ENCODE measurements at regions not wholly inside any gene's neighbourhood (a gene's known extent, or its start where the extent isn't known, plus 50 kb on each side); places are given as distances from the start of the nearest gene placed in this dataset.

DNA sequence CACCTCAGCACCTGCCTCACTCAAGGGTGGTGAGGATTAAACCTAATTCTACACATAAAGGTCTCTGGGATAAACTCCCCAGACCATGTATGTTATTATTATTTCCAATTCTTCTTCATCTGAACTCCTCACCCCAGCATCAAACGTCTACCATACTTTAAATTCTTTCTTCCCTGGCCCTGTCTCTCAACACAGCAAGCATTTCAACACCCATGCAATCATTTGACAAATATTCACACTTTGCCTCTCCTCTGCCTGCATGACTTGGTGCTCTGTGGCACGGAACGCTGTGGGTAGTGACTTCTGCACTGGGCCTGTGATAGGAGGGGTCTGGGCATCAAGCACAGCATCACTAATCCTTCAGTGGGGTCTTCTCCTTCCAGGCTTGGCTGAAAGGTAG is 490.8 kb downstream of the TNS3 start:
- TF ChIP-seq, protein P1, sequence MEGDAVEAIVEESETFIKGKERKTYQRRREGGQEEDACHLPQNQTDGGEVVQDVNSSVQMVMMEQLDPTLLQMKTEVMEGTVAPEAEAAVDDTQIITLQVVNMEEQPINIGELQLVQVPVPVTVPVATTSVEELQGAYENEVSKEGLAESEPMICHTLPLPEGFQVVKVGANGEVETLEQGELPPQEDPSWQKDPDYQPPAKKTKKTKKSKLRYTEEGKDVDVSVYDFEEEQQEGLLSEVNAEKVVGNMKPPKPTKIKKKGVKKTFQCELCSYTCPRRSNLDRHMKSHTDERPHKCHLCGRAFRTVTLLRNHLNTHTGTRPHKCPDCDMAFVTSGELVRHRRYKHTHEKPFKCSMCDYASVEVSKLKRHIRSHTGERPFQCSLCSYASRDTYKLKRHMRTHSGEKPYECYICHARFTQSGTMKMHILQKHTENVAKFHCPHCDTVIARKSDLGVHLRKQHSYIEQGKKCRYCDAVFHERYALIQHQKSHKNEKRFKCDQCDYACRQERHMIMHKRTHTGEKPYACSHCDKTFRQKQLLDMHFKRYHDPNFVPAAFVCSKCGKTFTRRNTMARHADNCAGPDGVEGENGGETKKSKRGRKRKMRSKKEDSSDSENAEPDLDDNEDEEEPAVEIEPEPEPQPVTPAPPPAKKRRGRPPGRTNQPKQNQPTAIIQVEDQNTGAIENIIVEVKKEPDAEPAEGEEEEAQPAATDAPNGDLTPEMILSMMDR (IDR thresholded peaks at IDR 0.05) = no peak
- no peak for TF ChIP-seq EZH2 (IDR thresholded peaks at IDR 0.05)
